Spleen (tissue), 11 donors: ENCODE measurements at regions not wholly inside any gene's neighbourhood (a gene's known extent, or its start where the extent isn't known, plus 50 kb on each side); places are given as distances from the start of the nearest gene placed in this dataset.

Experiments used
- DNase-seq: peaks from one replicate; pipeline ENCODE4 v3.0.0-alpha.2; 2020
- H3K27ac ChIP-seq, 8 donors: fragments of 200-600 bp; sonication (generic) in 7 of 8; 1 replicate in 4 of 8; 2 replicates in 4 of 8; pipeline versions ENCODE4 v1.5.0 to v1.8.0; 2016 to 2021; ENCODE audit warnings: inconsistent platforms in 4 of 8, mild to moderate bottlenecking in 4 of 8, moderate library complexity in 1 of 8
- H3K27me3 ChIP-seq, 7 donors: fragments of 200-600 bp; sonication (generic) in 6 of 7; replicated peaks in 1 of 7; 1 replicate in 4 of 7; 2 replicates in 3 of 7; pipeline versions ENCODE4 v1.5.0 to v1.8.0; 2016 to 2021; ENCODE audit warnings: inconsistent platforms in 3 of 7, mild to moderate bottlenecking in 1 of 7
- H3K36me3 ChIP-seq, 6 donors: fragments of 200-600 bp; sonication (generic) in 5 of 6; 1 replicate in 4 of 6; 2 replicates in 2 of 6; pipeline versions ENCODE4 v1.5.0 to v1.8.0; 2016 to 2021; ENCODE audit warnings: inconsistent platforms in 2 of 6
- H3K4me1 ChIP-seq, 6 donors: fragments of 200-600 bp; sonication (generic) in 5 of 6; 1 replicate in 3 of 6; 2 replicates in 3 of 6; pipeline versions ENCODE4 v1.5.0 to v1.8.0; 2016 to 2021; ENCODE audit warnings: inconsistent platforms in 3 of 6
- H3K4me3 ChIP-seq, 8 donors: fragments of 200-600 bp; sonication (generic) in 7 of 8; 1 replicate in 4 of 8; 2 replicates in 4 of 8; pipeline versions ENCODE4 v1.5.0 to v1.8.0; 2016 to 2021; ENCODE audit warnings: inconsistent platforms in 4 of 8, mild to moderate bottlenecking in 4 of 8, moderate library complexity in 2 of 8
- H3K9me3 ChIP-seq, 8 donors: fragments of 200-600 bp; sonication (generic) in 7 of 8; 1 replicate in 4 of 8; 2 replicates in 4 of 8; pipeline versions ENCODE4 v1.5.0 to v1.8.0; 2016 to 2021; ENCODE audit warnings: inconsistent platforms in 4 of 8
- POLR2A ChIP-seq, 3 donors: fragments of 450-650 bp; IDR thresholded peaks; one replicate each; pipeline ENCODE4 v1.5.1; 2017; ENCODE audit warnings: antibody characterized with exemption in 3 of 3, mild to moderate bottlenecking in 1 of 3
- POLR2AphosphoS5 ChIP-seq, 3 donors: sonication (generic); formaldehyde crosslinking; IDR thresholded peaks; one replicate each; pipeline ENCODE4 v1.5.1; 2017; ENCODE audit warnings: antibody characterized with exemption in 3 of 3
- WGBS, 5 donors: extraction: QIAGEN DNeasy Blood & Tissue Kit in 3 of 5; methylation state at CpG; one replicate each; pipeline versions ENCODE4 v1.1.5 to v1.1.7; 2013 to 2018; 5-methylcytosine and 5-hydroxymethylcytosine counted together
- intact Hi-C: fragments of 100-400 bp; cut with DNase I; formaldehyde crosslinking; loops from one replicate; pipeline ENCODE4 v1.15.0; 2023; ENCODE audit warnings: low total_unique reads
- TF ChIP-seq, protein P1 (sequence below), 11 experiments: fragments of 200-600 bp in 7 of 11; fragments of 450-650 bp in 4 of 11; sonication (generic) in 4 of 11; IDR thresholded peaks in 8 of 11; conservative IDR thresholded peaks in 3 of 11; 1 replicate in 7 of 11; 2 replicates in 4 of 11; pipeline versions ENCODE4 v1.4.0 to v1.8.0; 2016 to 2021; ENCODE audit warnings: antibody characterized with exemption in 11 of 11, inconsistent platforms in 4 of 11, mild to moderate bottlenecking in 1 of 11
- donor health status: healthy with polysubstance abuse.
- donor health status: DM: no; HTN: no; CAD: no; lungs with moderate emphysema.
- donor health status: DM: no; HTN: no; CAD: no.
- donor health status: Bipolar disorder and iron deficiency.
- donor health status: healthy.
- donor health status: DM: no; HTN: no; CAD: no.
- donor health status: DM: yes; HTN: yes; CAD: no.

DNA sequence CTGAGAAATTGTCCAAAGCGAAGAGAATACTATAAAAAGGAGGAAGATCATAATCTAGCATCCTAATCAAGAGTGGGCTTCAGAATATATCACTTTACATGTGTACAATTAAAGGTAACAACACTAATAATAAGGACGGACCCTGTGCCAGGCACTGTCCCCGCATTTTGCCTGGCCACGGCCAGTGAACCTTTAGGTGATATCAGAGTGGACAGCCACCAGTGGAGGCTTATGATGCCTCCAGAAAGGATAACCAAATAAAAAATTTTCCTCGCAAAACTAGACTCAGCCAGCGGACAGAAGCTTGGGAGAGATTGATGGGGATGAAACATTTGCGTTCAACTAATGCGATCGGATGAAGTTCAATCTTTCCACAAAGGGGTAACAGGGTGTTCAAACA is 436.4 kb downstream of the NPHP4 start:
- no peak for DNase-seq
- H3K36me3 ChIP-seq = no peaks in the 10 kb centered on the region
- peaks cover 0 to 18% (median 13%) of the 10 kb centered on the region in 8 donors for H3K9me3 ChIP-seq
- intact Hi-C loops = no loop called here
- 85 to 94% (median 88%) methylated on average over 9 of the region's 9 CpGs for WGBS, 5 donors
- TF ChIP-seq, protein P1, sequence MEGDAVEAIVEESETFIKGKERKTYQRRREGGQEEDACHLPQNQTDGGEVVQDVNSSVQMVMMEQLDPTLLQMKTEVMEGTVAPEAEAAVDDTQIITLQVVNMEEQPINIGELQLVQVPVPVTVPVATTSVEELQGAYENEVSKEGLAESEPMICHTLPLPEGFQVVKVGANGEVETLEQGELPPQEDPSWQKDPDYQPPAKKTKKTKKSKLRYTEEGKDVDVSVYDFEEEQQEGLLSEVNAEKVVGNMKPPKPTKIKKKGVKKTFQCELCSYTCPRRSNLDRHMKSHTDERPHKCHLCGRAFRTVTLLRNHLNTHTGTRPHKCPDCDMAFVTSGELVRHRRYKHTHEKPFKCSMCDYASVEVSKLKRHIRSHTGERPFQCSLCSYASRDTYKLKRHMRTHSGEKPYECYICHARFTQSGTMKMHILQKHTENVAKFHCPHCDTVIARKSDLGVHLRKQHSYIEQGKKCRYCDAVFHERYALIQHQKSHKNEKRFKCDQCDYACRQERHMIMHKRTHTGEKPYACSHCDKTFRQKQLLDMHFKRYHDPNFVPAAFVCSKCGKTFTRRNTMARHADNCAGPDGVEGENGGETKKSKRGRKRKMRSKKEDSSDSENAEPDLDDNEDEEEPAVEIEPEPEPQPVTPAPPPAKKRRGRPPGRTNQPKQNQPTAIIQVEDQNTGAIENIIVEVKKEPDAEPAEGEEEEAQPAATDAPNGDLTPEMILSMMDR (IDR thresholded peaks at IDR 0.05 in 8 of 11, conservative IDR thresholded peaks at IDR 0.05 in 3 of 11) = no peak
- TF ChIP-seq POLR2AphosphoS5 (IDR thresholded peaks at IDR 0.05) (no peak), POLR2A (IDR thresholded peaks at IDR 0.05) (no peak)
- H3K4me3 ChIP-seq = no peak overlapping the region
- H3K27me3 ChIP-seq = peaks cover 0 to 16% (median 0%) of the 10 kb centered on the region in 7 donors
- H3K4me1 ChIP-seq = no peaks in the 10 kb centered on the region
- H3K27ac ChIP-seq = no peak overlapping the region

DNA sequence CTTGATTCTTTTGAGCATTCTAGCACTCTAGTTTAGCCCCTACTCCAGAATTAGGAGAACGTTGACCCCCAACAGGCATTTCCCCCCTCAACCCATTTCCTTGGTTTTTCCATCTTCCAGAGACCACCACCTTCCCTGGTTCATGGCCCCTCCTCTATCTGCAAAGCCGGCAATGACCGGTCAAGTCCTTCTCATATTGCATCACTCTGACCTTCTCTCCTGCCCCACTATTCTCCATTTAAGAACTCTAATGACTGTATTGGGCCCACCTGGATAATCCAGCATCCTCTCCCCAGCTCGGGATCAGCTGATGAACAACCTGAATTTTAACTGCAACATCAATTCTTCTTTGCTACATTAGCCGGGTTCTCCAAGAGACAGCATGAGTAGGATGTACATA is 437.4 kb downstream of the NPHP4 start:
- Histone ChIP-seq H3K4me1 (no peaks in the 10 kb centered on the region), H3K9me3 (peaks cover 0 to 18% (median 13%) of the 10 kb centered on the region in 8 donors), H3K27ac (no peak overlapping the region), H3K36me3 (no peaks in the 10 kb centered on the region), H3K4me3 (no peak overlapping the region), H3K27me3 (peaks cover 0 to 16% (median 0%) of the 10 kb centered on the region in 7 donors)
- intact Hi-C loops = no loop called here
- WGBS, 5 donors = 77 to 84% (median 82%) methylated on average over 5 of the region's 5 CpGs
- DNase-seq = no peak
- TF ChIP-seq POLR2A (IDR thresholded peaks at IDR 0.05) = no peak
- TF ChIP-seq, protein P1 (IDR thresholded peaks at IDR 0.05 in 8 of 11, conservative IDR thresholded peaks at IDR 0.05 in 3 of 11) = no peak
- no peak for TF ChIP-seq POLR2AphosphoS5 (IDR thresholded peaks at IDR 0.05)

DNA sequence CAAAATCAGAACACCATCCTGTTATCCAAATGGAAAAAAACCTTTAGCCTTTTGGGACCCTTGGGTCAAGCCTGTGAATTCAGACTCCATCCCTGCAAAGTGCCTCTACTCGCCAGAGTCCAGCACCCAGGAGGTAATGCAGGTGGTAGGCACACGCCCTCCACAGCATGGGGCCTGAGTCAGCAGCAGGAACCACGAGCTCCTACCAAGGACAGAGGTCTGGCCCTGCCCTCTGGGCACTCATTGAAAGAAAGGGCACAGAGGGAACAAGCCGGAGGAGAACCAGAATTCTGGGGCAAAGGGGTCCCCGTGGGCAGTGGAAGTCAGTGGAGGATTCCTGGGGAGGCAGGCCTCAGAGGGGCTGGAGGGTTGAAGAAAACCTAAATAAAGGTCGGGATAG is 438.1 kb downstream of the NPHP4 start:
- WGBS, 5 donors = 63 to 77% (median 69%) methylated on average over 5 to 6 of the region's 6 CpGs
- Histone ChIP-seq H3K4me1 (no peaks in the 10 kb centered on the region), H3K27ac (no peak overlapping the region), H3K36me3 (no peaks in the 10 kb centered on the region), H3K9me3 (peaks cover 0 to 17% (median 12%) of the 10 kb centered on the region in 8 donors), H3K4me3 (no peak overlapping the region), H3K27me3 (peaks cover 0 to 16% (median 0%) of the 10 kb centered on the region in 7 donors)
- no peak for DNase-seq
- TF ChIP-seq POLR2A (IDR thresholded peaks at IDR 0.05) (no peak), POLR2AphosphoS5 (IDR thresholded peaks at IDR 0.05) (no peak)
- TF ChIP-seq, protein P1 (IDR thresholded peaks at IDR 0.05 in 8 of 11, conservative IDR thresholded peaks at IDR 0.05 in 3 of 11) = no peak
- intact Hi-C loops = no loop called here

DNA sequence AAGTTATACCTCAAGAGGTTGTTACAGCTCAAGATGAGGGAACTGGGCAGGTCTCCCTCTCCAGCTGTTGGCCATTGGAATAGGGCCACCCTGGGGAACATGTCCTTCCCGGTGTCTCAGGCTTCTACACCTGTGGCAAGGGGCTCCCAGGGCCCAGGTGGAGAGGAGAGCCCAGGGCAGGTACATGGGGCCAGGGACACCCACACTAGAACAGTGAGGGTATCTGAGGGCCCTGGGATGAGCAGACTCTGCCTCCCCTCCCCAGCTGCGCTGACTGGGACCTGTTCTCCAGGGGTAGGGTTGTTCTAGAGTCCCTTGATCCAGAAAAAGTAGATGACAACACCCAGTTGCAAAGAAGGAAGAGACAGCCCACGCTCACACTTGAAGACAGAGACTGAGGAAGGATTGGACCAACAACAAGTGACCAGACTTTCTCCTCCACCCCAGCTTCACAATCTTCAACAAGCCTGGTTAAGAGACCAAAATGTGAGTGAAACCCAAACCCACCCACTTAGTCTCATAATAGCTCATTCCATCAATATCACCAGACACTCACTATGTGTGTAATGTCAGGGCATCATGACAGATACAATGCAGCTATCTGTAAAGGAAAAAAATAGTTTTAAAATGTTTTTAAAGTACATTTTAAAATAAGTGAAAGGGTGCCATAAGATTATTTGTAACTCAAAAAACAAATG is 439.3 kb downstream of the NPHP4 start:
- H3K27me3 ChIP-seq = peaks cover 0 to 16% (median 0%) of the 10 kb centered on the region in 7 donors
- TF ChIP-seq, protein P1 (IDR thresholded peaks at IDR 0.05 in 8 of 11, conservative IDR thresholded peaks at IDR 0.05 in 3 of 11) = no peak
- TF ChIP-seq POLR2A (IDR thresholded peaks at IDR 0.05) (no peak), POLR2AphosphoS5 (IDR thresholded peaks at IDR 0.05) (no peak)
- H3K27ac ChIP-seq = no peak overlapping the region
- H3K36me3 ChIP-seq = no peaks in the 10 kb centered on the region
- peaks cover 0 to 5% (median under 1%) of the 10 kb centered on the region in 8 donors for H3K9me3 ChIP-seq
- no peak for DNase-seq
- 33 to 70% (median 52%) methylated on average over 3 of the region's 3 CpGs for WGBS, 5 donors
- intact Hi-C loops = no loop called here
- H3K4me1 ChIP-seq = no peaks in the 10 kb centered on the region
- H3K4me3 ChIP-seq = no peak overlapping the region
